Neural progenitor cell (in vitro differentiated cells): ENCODE measurements at regions not wholly inside any gene's neighbourhood (a gene's known extent, or its start where the extent isn't known, plus 50 kb on each side); places are given as distances from the start of the nearest gene placed in this dataset.

ENCODE experiments used
- DNase-seq: peaks from one replicate; pipeline ENCODE4 v3.0.0-alpha.2; 2016; ENCODE audit warnings: low spot score
- H2AFZ ChIP-seq: fragments of 200-600 bp; sonication (generic); replicated peaks from 2 replicates; pipeline ENCODE4 v1.6.1; 2016; ENCODE audit warnings: antibody characterized with exemption
- H3F3A ChIP-seq: fragments of 200-600 bp; sonication (generic); 2 replicates; pipeline ENCODE4 v1.6.1; 2016; ENCODE audit warnings: antibody characterized with exemption, low read depth
- H3K27ac ChIP-seq: fragments of 200-600 bp; sonication (generic); 2 replicates; pipeline ENCODE4 v1.5.1; 2016; ENCODE audit warnings: mild to moderate bottlenecking
- H3K27me3 ChIP-seq: fragments of 200-600 bp; sonication (generic); 2 replicates; pipeline ENCODE4 v1.6.1; 2016; ENCODE audit warnings: mild to moderate bottlenecking, moderate library complexity
- H3K36me3 ChIP-seq: fragments of 200-600 bp; sonication (generic); 2 replicates; pipeline ENCODE4 v1.5.1; 2016
- H3K4me1 ChIP-seq: fragments of 200-600 bp; sonication (generic); 2 replicates; pipeline ENCODE4 v1.6.1; 2016; ENCODE audit warnings: mixed run types
- H3K4me2 ChIP-seq: fragments of 200-600 bp; sonication (generic); 2 replicates; pipeline ENCODE4 v1.6.1; 2016
- H3K4me3 ChIP-seq: fragments of 200-600 bp; sonication (generic); 2 replicates; pipeline ENCODE4 v1.5.1; 2016
- H3K79me2 ChIP-seq: fragments of 200-600 bp; sonication (generic); 2 replicates; pipeline ENCODE4 v1.6.1; 2016; ENCODE audit warnings: low read depth
- H3K9ac ChIP-seq: fragments of 200-600 bp; sonication (generic); 2 replicates; pipeline ENCODE4 v1.6.1; 2016
- H3K9me3 ChIP-seq: fragments of 200-600 bp; sonication (generic); 2 replicates; pipeline ENCODE4 v1.5.1; 2016; ENCODE audit warnings: low read depth
- H4K20me1 ChIP-seq: fragments of 200-600 bp; sonication (generic); 2 replicates; pipeline ENCODE4 v1.6.1; 2016; ENCODE audit warnings: low read depth
- H3K27ac Mint-ChIP-seq: 3 replicates; pipeline ENCODE4 v1.8.0; 2021; ENCODE audit warnings: mixed read lengths
- H3K27me3 Mint-ChIP-seq: 2 replicates; pipeline ENCODE4 v1.8.0; 2022; ENCODE audit warnings: low read depth, mild to moderate bottlenecking, inconsistent platforms, moderate library complexity, mixed read lengths; ENCODE audit not compliant: insufficient read depth
- H3K36me3 Mint-ChIP-seq: 3 replicates; pipeline ENCODE4 v1.8.0; 2021; ENCODE audit warnings: mixed read lengths
- H3K4me1 Mint-ChIP-seq: 3 replicates; pipeline ENCODE4 v1.8.0; 2021; ENCODE audit warnings: mixed read lengths
- H3K4me3 Mint-ChIP-seq: 3 replicates; pipeline ENCODE4 v1.8.0; 2021; ENCODE audit warnings: mild to moderate bottlenecking, moderate library complexity, mixed read lengths
- H3K9me3 Mint-ChIP-seq: 3 replicates; pipeline ENCODE4 v1.8.0; 2020; ENCODE audit warnings: mixed read lengths
- CTCF ChIP-seq: fragments of 200-600 bp; sonication (generic); IDR thresholded peaks from 2 replicates; pipeline ENCODE4 v1.5.1; 2017; ENCODE audit warnings: antibody characterized with exemption, mild to moderate bottlenecking
- EZH2 ChIP-seq: fragments of 200-600 bp; sonication (generic); IDR thresholded peaks from 2 replicates; pipeline ENCODE4 v1.6.1; 2017; ENCODE audit warnings: antibody characterized with exemption, mild to moderate bottlenecking, moderate library complexity
- EZH2phosphoT487 ChIP-seq: fragments of 200-600 bp; sonication (generic); IDR thresholded peaks from 2 replicates; pipeline ENCODE4 v1.6.1; 2017; ENCODE audit warnings: antibody characterized with exemption

- Mint-ChIP-seq H3K27me3 (peaks cover 13% of the 10 kb centered on the region), H3K4me1 (peaks cover 42% of the 10 kb centered on the region), H3K9me3 (no peaks in the 10 kb centered on the region), H3K27ac (no peak overlapping the region), H3K4me3 (peak overlapping the region; percentile 70), H3K36me3 (no peaks in the 10 kb centered on the region)
- Histone ChIP-seq H3F3A (no peaks in the 10 kb centered on the region), H3K27me3 (no peaks in the 10 kb centered on the region), H2AFZ (no peak overlapping the region), H3K36me3 (no peaks in the 10 kb centered on the region), H3K4me3 (no peak overlapping the region), H3K9me3 (no peaks in the 10 kb centered on the region), H3K79me2 (no peaks in the 10 kb centered on the region), H3K4me1 (peaks cover 25% of the 10 kb centered on the region), H4K20me1 (no peaks in the 10 kb centered on the region), H3K4me2 (no peak overlapping the region), H3K9ac (no peak overlapping the region), H3K27ac (no peak overlapping the region)
- TF ChIP-seq EZH2phosphoT487 (no peak), CTCF (no peak), EZH2 (no peak)
- DNase-seq, result no peak
These were observed 104.2 kb upstream of the CASZ1 start for GRCh38 chr1:10900691-10901090.

GRCh38 chr1:10901091-10901890 is 104.8 kb upstream of the CASZ1 start:
- Histone ChIP-seq H2AFZ (no peak overlapping the region), H3K4me1 (peaks cover 28% of the 10 kb centered on the region), H3K9ac (no peak overlapping the region), H3K79me2 (no peaks in the 10 kb centered on the region), H4K20me1 (no peaks in the 10 kb centered on the region), H3K27me3 (no peaks in the 10 kb centered on the region), H3K9me3 (no peaks in the 10 kb centered on the region), H3K4me2 (no peak overlapping the region), H3K27ac (no peak overlapping the region), H3K4me3 (no peak overlapping the region), H3K36me3 (no peaks in the 10 kb centered on the region), H3F3A (no peaks in the 10 kb centered on the region)
- no peak for DNase-seq
- no peak for TF ChIP-seq EZH2
- TF ChIP-seq CTCF, result no peak
- no peak for TF ChIP-seq EZH2phosphoT487
- Mint-ChIP-seq H3K27ac (no peak overlapping the region), H3K4me3 (peak overlapping the region; percentile 70), H3K9me3 (no peaks in the 10 kb centered on the region), H3K36me3 (no peaks in the 10 kb centered on the region), H3K4me1 (peaks cover 43% of the 10 kb centered on the region), H3K27me3 (peaks cover 13% of the 10 kb centered on the region)

- DNase-seq, result no peak
- H3K4me1 ChIP-seq, result peaks cover 28% of the 10 kb centered on the region
- no peak overlapping the region for H3K9ac ChIP-seq
- H3K9me3 ChIP-seq, result no peaks in the 10 kb centered on the region
- no peaks in the 10 kb centered on the region for H4K20me1 ChIP-seq
- no peak overlapping the region for H3K27ac ChIP-seq
- no peaks in the 10 kb centered on the region for H3K36me3 ChIP-seq
- Mint-ChIP-seq H3K9me3 (no peaks in the 10 kb centered on the region), H3K27ac (no peak overlapping the region), H3K4me1 (peaks cover 50% of the 10 kb centered on the region), H3K4me3 (no peak overlapping the region), H3K36me3 (no peaks in the 10 kb centered on the region), H3K27me3 (peaks cover 17% of the 10 kb centered on the region)
- H2AFZ ChIP-seq, result no peak overlapping the region
- no peak overlapping the region for H3K4me3 ChIP-seq
- H3K4me2 ChIP-seq, result no peak overlapping the region
- TF ChIP-seq EZH2 (no peak), CTCF (no peak), EZH2phosphoT487 (no peak)
- no peaks in the 10 kb centered on the region for H3K79me2 ChIP-seq
- H3K27me3 ChIP-seq, result no peaks in the 10 kb centered on the region
- peaks cover 2% of the 10 kb centered on the region for H3F3A ChIP-seq
These were observed 105.7 kb upstream of the CASZ1 start for GRCh38 chr1:10901891-10902805.
